ENCODE measurements at regions not wholly inside any gene's neighbourhood (a gene's known extent, or its start where the extent isn't known, plus 50 kb on each side); places are given as distances from the start of the nearest gene placed in this dataset.

- TF ChIP-seq CTCF (IDR thresholded peaks at IDR 0.05): no peak
- TF ChIP-seq POLR2AphosphoS5 (IDR thresholded peaks at IDR 0.05): no peak
- no peak for TF ChIP-seq EP300 (IDR thresholded peaks at IDR 0.05)
Observed at GRCh38 chr13:103926118-103926517, 859.9 kb upstream of the SLC10A2 start.

Measured in esophagus muscularis mucosa (tissue), 4 donors.